Stimulated activated CD4-positive, alpha-beta T cell treated with anti-CD3 and anti-CD28 coated beads, Interleukin-4, amount 100 ng/mL, for 1 hour (primary cell): ENCODE measurements at regions not wholly inside any gene's neighbourhood (a gene's known extent, or its start where the extent isn't known, plus 50 kb on each side); places are given as distances from the start of the nearest gene placed in this dataset.

ENCODE experiments used
- DNase-seq: peaks from one replicate; pipeline ENCODE4 v3.0.0-alpha.2; 2020

- DNase-seq = no peak
These were observed 167.5 kb upstream of the ALCAM start for GRCh38 chr3:105199217-105199616.

- no peak for DNase-seq
These were observed 156.6 kb upstream of the ALCAM start for GRCh38 chr3:105210141-105210540.

GRCh38 chr3:105214590-105214989 lies 152.1 kb upstream of the ALCAM start:
- DNase-seq = no peak

- DNase-seq = no peak
These were observed 144.1 kb upstream of the ALCAM start for GRCh38 chr3:105222568-105223093.

DNA sequence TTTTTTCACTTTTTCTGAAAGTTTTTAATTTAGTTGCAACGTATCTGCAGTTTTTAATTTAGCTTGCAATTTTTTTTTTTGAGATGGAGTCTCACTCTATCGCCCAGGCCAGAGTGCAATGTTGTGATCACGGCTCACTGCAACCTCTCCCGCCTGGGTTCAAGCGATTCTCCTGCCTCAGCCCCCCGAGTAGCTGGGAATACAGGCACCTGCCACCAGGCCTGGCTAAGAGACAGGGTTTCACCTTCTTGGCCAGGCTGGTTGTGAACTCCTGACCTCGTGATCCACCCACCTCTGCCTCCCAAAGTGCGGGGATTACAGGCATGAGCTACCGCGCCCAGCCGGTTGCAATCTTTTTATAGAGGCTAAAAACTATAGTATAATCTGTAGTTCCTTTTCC lies 142.9 kb upstream of the ALCAM start:
- no peak for DNase-seq

DNA sequence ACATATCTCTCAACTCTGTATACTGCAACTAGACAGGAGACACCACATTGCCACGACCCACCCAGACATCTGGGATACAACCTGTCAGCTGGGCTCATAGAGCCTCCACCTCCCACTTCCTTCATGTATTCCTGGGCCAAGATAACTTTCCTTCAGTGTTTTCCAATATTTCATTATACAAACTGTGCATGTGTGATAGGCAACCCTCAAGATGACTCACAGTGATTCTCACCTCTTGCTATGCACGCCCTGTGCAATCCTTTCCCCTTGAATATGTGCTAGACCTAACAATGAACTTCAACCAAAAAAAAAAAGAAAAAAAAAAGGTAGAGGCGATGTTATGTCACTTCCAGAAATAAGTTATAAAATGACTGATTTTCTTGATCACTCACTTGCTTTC lies 138.0 kb upstream of the ALCAM start:
- DNase-seq = no peak

DNA sequence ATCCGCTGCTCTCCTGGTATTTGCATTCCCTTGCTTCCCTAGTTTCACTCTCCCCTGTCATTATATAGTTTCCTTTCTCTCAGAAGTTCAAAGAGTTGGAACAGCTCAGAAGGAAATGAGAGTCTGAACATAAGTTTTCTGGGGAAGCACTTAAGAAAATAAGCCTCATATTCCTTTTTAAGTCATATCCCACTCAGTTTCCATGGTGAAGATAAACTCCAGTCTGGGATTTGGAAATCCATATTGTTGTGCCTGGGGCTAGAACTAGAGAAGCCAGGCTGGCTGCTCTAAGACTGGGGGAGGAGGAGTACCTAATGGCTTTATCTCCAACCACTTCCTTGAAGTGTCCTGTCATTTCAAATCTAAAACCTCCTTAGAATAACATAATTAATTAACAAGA lies 134.2 kb upstream of the ALCAM start:
- no peak for DNase-seq

DNA sequence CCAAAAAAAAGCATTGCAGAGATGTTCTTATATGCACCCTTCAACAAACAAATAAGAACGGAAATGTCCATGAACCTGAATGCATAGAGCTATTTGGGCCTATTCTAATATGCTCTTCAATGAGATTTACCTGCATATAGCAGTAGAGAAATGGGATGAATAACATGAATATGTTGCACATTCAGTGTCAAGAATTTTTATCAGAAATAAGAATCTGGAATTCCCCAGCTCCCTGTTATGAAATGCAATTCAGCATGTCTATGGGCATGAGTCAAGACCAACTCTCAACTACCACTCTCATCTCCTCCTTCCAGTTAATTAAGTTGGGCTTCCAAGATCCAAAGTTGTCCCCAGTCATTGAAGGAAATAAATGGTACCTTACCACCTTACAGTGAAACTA lies 133.7 kb upstream of the ALCAM start:
- no peak for DNase-seq

GRCh38 chr3:105235221-105235620 lies 131.5 kb upstream of the ALCAM start:
- DNase-seq = no peak

DNA sequence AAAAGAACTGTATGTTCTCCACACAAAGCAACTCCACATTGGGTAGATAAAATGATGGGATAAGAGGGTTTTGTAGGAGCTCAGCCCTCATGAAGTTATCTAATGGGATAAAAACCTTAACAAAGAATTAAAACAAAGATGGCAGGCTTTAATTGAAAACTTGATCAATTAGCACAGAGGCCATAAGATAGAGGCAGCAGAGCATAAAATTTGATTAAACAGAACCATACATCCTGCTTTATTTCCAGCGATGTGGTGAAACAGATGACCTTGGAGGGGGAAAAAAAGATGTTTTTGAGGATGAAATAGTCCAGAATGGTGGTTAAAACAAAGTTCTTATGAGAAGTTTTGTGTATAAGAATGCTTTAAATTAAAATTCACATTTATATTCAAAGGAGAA lies 130.9 kb upstream of the ALCAM start:
- no peak for DNase-seq

- no peak for DNase-seq
These were observed 128.3 kb upstream of the ALCAM start for GRCh38 chr3:105238367-105238766.

DNA sequence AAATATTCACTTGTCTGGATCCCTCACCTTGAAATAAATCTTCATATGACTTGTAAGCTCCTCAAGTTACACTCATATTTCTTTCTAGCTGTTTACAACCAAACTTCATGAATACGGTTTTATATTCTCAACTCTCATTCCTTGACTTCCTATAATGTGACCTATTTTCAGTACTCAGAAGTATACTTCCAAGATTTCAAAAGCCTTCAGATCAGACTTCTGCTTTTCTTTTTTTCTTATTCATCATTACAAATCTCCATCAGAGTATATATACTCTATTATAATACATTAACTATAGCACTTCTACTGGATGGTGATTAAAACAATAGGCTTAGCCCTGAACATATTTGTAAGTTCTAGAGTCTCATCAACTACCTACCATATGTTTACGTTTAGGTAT lies 123.6 kb upstream of the ALCAM start:
- DNase-seq = no peak

- DNase-seq = no peak
These were observed 120.2 kb upstream of the ALCAM start for GRCh38 chr3:105246536-105246935.

- no peak for DNase-seq
These were observed 113.5 kb upstream of the ALCAM start for GRCh38 chr3:105253225-105253624.

DNA sequence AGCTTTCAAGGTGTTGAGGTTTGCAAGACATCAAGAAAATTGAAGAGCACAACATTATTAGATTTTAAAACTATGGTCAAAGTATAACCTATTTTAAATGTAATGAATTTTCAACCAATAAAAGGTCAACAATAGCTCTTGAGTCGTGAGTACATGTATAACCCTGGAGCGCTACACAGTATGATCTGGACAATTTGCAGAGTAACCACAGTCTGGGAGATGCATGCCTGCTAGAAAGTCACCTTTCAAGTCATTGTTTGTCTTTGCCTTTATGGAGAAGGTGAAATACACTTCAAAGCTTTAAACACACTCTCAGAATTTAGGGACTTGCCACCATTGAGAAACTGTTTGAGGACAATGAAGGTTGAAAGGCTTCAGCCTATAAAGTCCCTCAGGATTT lies 112.6 kb upstream of the ALCAM start:
- DNase-seq = no peak

GRCh38 chr3:105255350-105255749 lies 111.4 kb upstream of the ALCAM start:
- DNase-seq = no peak

- no peak for DNase-seq
These were observed 107.2 kb upstream of the ALCAM start for GRCh38 chr3:105259496-105259895.

- no peak for DNase-seq
These were observed 106.3 kb upstream of the ALCAM start for GRCh38 chr3:105260385-105260784.

DNA sequence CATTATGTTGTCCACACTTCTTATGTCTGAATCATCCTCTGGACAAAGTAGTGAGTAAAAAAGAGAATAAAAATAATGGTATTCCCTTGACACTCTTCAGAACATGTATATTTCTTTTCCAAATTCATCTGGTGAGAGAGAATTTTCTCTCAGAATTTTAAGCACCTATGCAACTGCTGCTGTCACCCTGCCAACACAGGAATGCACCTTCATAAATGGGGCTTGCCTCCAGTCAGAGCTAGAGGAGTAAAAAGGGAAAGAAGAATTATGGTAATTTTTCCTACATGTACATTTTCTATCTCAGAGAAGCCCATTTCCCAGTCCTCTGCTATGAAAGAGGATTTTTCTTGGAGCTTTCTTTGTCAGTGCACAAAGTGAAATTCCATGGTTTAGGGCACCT lies 92.2 kb upstream of the ALCAM start:
- no peak for DNase-seq

- no peak for DNase-seq
These were observed 91.8 kb upstream of the ALCAM start for GRCh38 chr3:105274958-105275357.

- no peak for DNase-seq
These were observed 89.1 kb upstream of the ALCAM start for GRCh38 chr3:105277656-105278055.

- DNase-seq = no peak
These were observed 88.0 kb upstream of the ALCAM start for GRCh38 chr3:105278688-105279087.

GRCh38 chr3:105281989-105282388 lies 84.7 kb upstream of the ALCAM start:
- no peak for DNase-seq

- no peak for DNase-seq
These were observed 81.8 kb upstream of the ALCAM start for GRCh38 chr3:105284876-105285275.

GRCh38 chr3:105285653-105286241 lies 81.0 kb upstream of the ALCAM start:
- no peak for DNase-seq

- no peak for DNase-seq
These were observed 73.3 kb upstream of the ALCAM start for GRCh38 chr3:105293441-105293840.
